DND-41 (cell line): ENCODE measurements at regions not wholly inside any gene's neighbourhood (a gene's known extent, or its start where the extent isn't known, plus 50 kb on each side); places are given as distances from the start of the nearest gene placed in this dataset.

Experiments
- CTCF ChIP-seq: IDR thresholded peaks from 2 replicates; pipeline ENCODE4 v1.5.1; 2012; ENCODE audit warnings: borderline replicate concordance, low read length, moderate library complexity, mild to moderate bottlenecking; ENCODE audit not compliant: poor library complexity, severe bottlenecking; ENCODE audit errors: extremely low read depth
- EZH2 ChIP-seq: IDR thresholded peaks from 3 replicates; pipeline ENCODE4 v1.6.1; 2012; ENCODE audit warnings: borderline replicate concordance, low read depth, mild to moderate bottlenecking, moderate library complexity, low read length, inconsistent platforms; ENCODE audit not compliant: severe bottlenecking

DNA sequence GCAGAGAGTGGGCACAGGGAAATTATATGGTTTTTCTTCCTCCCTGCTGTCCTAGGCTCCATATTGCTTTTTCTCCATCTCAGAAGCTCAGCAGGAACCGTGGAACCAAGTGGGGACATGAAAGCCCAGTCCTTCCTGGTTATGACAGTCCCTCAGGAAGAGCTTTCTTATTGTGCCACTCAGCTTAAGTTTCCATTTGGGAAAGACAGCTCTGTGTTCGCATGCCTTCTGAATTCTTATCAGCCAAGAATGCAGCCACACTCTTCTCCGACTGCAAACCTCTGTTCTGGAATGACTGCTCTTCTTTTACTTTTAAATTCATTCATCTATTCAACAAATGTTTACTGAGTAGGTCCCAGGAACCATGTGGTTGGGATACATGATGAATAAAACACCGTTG lies 58.0 kb upstream of the PPARGC1A start:
- TF ChIP-seq CTCF, result no peak
- TF ChIP-seq EZH2, result no peak
